SHP77 treated with DMSO at 0.1 percent for 48 hours (cell line): ENCODE measurements at regions not wholly inside any gene's neighbourhood (a gene's known extent, or its start where the extent isn't known, plus 50 kb on each side); places are given as distances from the start of the nearest gene placed in this dataset.

Source experiments
- DNase-seq: peaks from one replicate; lab custom pipeline; 2025; lab: John Stamatoyannopoulos, UW

DNA sequence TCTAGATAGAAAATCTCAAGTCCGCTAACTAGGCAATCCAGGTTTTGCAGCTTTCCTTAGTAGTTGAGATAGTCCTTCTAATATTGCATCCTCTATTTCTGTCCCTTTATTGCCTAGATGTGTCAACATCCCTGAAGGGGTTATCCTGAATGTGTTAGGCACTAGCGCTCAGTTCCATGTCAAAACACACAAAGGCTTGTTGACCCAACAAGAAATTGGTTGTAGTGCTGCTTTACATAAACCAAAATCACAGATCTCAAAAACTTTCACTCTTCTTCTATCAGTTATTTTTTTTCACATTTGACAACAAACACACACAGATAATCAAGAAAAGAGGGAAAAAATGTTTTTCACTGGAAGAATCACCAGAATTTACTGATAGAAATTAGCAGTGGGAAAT is 51.4 kb upstream of the SOX2 start:
- no peak for DNase-seq

DNA sequence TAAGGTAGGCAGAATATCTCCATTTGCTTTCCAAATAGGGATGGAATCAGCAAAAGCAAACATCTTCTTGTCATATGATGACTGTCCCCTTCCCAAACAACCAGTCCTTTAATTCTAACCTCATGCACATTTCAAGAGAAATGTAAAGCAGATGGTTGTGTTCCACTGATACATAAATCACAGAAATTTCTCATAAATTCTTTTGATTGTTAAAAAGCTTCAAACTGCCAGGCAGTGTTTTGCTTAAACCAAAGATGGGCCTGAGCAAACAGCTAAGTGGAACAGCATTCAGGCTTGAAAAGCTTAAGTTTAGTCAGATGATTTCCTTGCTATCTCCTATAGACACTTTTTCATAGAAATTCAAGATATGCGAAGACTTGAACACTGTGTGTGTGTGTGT is 74.3 kb upstream of the SOX2 start:
- DNase-seq, result no peak

- no peak for DNase-seq
Measured at GRCh38 chr3:181637056-181637455, 74.7 kb upstream of the SOX2 start.

- DNase-seq, result no peak
Measured at GRCh38 chr3:181635141-181635540, 76.6 kb upstream of the SOX2 start.

DNA sequence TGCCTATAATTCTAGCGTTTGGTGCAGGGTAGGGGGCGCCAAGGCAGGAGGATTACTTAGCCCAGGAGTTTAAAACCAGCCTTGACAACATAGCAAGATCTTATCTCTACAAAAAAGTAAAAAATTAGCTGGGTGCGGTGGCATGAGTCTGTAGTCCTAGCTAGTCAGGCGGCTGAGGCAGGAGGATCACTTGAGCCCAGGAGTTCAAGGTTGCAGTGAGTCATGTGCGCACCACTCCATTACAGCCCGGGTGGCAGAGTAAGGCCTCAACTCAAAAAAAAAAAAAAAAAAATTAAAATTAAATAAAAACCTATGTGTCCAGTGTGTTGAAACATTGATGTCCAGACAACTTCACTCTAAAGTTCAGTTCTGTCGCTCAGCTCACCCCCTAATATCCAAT is 78.2 kb upstream of the SOX2 start:
- DNase-seq, result no peak

DNA sequence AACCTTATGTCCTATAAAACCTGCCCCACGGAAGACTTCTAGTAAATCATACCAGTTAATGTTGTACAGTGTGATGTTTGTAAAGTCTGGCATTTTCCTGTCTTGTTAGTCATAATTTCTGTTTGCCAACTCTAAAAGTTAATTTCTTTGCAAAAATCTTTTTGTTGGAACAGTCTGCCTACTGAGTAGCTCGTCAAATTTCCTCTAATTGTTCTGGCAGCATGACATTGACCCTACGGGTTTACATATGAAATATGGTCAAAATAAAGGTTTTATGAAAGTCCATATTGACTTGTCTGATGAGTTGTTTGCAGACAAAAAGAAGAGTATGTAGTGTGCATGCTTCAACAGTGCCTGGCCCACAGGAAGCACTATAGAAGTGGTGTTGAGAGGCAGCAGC is 79.8 kb upstream of the SOX2 start:
- no peak for DNase-seq

- no peak for DNase-seq
Measured at GRCh38 chr3:181630853-181631252, 80.9 kb upstream of the SOX2 start.

DNA sequence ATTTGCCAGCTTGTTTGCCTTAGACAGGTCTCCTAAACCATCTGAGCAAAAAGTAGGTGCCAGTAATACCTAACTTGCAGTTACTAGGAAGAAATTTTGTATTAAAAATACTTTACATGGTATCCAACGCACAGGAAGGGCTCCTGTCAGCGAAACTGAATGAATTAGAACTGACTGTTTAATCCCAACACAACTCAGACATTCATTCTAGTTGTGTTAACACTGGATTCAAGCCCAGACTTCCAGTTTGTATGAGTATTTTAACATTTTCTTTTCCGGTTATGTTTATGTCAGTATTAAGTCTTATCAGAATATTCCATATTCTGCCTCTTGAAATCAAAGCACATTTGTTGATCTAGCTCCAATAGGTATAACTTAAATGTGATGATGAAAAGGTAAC is 82.0 kb upstream of the SOX2 start:
- DNase-seq, result no peak

GRCh38 chr3:181629029-181629428 is 82.7 kb upstream of the SOX2 start:
- DNase-seq, result no peak

DNA sequence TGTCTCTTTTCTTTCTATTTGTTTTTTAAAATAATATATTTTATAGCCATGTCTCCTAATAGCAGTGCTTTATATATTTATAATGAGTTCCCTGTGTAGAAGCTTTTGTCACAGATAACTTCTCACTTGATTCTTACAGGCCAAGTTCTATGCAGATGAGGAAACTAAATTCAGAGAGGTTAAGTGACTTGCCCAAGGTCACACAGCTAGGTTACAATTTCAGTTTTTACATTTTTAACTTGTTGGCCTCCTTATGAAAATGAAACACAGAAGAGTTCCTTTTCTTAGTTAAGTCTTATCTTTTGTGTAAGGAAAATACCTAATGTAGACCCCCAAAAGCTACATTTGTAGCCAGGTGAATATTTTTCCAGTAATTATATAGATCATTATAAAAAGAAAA is 83.3 kb upstream of the SOX2 start:
- no peak for DNase-seq

DNA sequence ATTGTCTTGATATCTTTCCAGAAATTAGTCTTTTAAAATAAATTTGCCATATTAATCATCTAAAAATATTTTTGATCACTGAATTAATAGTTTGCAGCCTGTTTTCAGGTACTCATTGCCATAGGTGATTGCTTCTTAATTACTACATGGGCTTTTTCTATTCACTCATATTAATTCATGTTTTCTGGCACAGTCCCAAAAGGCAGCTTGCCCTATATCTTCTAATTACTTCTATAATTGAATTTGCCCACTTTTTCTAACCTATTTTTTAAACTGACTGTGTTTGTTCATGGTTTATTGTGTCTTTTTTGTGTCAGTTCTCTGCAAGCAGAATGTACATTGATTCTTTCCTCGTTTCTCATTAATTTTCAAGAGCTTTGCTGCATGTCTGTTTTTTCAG is 85.7 kb upstream of the SOX2 start:
- no peak for DNase-seq

- DNase-seq, result no peak
Measured at GRCh38 chr3:181623924-181624694, 87.6 kb upstream of the SOX2 start.

DNA sequence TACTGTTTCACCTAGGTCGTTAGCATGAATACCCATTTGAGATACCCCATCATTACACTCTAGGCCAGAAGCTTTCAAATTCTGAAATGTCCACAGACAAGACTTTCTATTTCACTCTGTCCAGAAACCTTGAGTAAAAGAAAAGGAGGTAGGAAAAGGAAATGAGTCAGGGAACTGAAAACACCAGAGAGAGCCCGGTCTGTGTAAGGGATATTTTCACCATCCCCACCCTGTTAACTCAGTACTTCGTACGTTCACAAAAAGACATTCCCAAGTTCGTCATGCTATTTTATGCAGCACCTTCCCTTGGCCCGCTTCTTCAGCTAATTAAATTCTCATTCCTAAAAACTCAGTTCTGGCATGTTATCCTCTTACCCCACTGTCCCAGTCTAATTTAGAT is 89.4 kb upstream of the SOX2 start:
- no peak for DNase-seq

DNA sequence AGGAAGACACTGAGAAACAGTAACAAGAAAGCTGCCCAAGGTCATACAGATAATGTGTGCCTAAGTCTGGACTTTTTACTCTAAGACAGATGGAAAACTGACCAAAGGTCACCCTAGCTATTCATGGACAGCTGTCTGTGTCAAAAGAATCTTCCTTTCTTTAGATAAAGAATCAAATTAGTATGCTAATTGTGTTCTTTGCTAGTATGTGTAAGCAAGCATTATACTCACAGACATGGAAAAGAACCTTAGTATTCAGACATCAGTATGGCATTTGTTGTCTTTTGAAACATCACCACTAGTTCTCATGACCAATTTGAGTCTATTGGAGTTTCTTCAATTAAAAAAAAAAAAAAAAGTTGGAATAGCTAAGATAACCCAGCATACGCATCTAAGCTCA is 91.8 kb upstream of the SOX2 start:
- no peak for DNase-seq

DNA sequence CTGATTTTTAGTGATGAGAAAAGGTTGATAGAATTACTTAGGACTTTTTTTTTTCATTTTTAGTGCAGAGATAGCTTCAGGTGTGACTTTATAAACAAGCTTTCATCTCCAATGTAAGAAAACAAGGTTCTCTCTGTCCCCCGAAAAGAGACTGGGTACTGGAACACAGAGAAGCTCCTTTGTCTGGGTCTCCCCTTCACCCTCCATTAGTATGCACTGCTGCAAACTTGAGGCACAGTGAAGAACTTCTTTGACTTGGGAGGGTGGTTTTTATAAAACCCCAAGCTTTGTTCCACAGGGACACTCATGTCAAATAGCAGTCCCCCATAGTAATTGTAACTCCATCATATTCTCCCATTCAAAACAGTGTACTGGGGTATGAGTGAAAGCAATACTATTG is 93.5 kb upstream of the SOX2 start:
- DNase-seq, result no peak

GRCh38 chr3:181616088-181617070 is 95.3 kb upstream of the SOX2 start:
- no peak for DNase-seq

DNA sequence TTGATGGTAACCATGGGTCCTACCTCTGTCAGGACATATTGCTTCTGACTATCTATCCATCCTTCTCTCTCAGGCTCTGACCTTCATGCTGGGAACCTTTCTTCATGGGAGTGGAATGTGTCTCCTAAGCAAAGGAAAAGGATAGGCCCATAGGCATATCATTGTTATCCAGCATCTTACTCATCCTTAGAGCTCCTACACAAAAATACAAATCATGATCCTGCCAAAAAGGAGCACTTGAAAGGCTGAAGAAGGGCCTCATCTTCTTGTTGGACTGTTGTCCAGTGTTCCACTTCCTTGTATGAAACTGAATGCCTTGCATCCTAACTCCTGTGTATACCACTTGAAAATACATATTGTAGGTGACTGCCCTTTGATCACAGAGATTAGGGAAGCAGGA is 96.1 kb upstream of the SOX2 start:
- no peak for DNase-seq

DNA sequence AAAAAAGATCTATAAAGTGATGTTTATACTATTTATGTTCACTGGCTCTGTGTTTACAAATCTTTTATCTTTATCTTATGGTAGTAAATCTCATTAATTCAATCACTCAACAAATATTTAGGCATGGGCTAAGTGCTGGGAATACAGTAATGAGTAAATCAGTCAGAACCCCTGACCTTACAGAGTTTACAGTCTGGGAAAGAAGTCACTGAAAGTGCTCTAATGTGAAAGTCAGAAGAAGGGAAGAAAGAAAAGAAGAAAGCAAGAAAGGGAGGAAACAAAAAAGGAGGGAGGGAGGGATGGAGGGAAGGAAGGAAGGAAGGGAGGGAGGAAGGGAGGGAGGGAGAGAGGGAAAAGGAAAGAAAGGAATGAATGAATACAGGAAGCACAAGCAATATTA is 96.8 kb upstream of the SOX2 start:
- DNase-seq, result no peak

DNA sequence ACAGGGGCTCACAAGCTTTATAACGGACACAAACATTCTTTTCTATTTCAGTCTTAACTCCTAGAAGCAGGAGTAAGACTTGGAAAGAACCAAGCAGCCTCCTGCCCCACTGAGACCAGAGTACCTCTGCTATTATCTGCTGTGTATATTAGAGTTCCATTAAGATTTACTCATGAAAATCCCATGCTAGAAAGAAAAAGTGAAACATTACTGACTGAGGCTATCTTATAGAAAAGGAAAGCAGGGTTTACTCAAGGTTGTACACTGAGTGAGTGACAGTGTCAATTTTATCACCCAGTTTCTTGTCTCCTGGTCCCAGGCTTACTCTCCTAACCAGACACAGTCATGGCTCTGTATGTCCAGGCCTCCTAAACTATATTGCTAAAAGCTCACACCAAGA is 97.9 kb upstream of the SOX2 start:
- DNase-seq, result no peak

- DNase-seq, result no peak
Measured at GRCh38 chr3:181613191-181613590, 98.5 kb upstream of the SOX2 start.

DNA sequence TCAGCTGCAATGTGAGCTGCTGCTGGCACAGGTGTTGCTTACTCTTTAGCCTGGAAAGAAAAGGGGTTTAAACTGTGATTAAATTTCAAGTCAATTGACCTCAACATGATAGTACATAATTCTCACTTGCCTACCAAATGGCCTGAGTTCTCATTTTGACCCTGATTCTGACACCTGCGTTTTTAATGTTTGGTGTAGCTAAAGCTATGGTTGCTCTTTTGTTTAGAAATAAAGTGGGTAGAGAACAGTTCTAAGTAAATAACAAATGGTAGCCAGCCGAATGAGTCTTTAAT is 100.8 kb upstream of the SOX2 start:
- DNase-seq, result no peak

DNA sequence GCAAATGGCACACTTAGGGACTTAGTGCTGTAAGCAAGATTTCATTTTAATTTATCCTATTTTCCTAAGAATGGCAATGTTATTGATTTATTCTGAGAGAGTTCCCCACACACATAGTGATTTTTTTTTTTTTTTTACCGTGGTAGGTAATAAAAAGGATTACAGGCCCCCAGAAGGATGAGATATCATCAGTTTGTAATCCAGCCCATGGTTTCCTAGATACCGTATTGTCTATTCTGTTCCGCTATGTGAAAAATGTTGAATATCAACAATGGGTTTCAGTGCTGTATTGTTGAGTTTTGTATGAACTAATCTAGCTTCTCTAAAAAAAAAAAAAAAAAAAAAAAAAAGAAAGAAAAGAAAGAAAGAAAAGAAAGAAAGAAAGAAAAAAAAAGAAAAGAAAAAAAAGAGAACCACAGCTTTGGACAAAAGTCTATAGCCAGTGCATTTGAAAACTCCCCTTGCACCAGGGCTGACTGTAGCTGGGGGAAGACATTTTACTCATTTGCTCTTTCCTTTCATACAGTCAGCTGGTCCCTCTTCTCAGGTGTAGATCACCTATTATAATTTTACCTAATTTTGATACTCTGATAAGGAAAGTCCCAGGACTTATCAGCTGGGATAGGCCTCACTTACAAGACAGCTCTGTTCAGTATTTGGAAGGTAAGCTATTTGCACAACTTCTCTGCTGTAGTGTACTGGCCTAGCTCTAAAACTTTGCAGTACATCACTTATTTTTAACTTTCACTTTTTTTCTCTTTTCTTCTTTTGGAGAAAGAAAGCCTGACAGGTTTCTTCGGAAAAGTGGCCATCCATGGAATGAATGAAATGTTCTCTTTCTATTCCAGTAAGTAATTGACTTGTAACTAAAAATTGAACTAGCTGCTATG is 101.4 kb upstream of the SOX2 start:
- DNase-seq, result no peak
